Pancreas (tissue), 10 donors: ENCODE measurements at regions not wholly inside any gene's neighbourhood (a gene's known extent, or its start where the extent isn't known, plus 50 kb on each side); places are given as distances from the start of the nearest gene placed in this dataset.

Experiments
- ATAC-seq, 4 donors: fragments of 200-7000 bp; cut with Tn5 transposase; one replicate each; pipeline versions ENCODE4 v1.8.0 to v1.9.1; 2020; ENCODE audit warnings: mild to moderate bottlenecking in 4 of 4, moderate library complexity in 4 of 4
- DNase-seq, 6 donors: peaks; one replicate each; pipeline ENCODE4 v3.0.0-alpha.2; 2020
- FAIRE-seq: peaks from 2 replicates; lab custom pipeline; 2012; peaks lifted over from hg19 to GRCh38; lab: Jason Lieb, UNC
- H3K27ac ChIP-seq, 4 donors: fragments of 200-600 bp; sonication (generic); 1 replicate in 3 of 4; 2 replicates in 1 of 4; pipeline versions ENCODE4 v1.5.0 to v1.8.0; 2020
- H3K27me3 ChIP-seq, 4 donors: fragments of 200-600 bp; one replicate each; pipeline ENCODE4 v1.8.0; 2021
- H3K36me3 ChIP-seq, 3 donors: fragments of 200-600 bp; sonication (generic) in 1 of 3; one replicate each; pipeline versions ENCODE4 v1.5.0 to v1.8.0; 2020 to 2021
- H3K4me1 ChIP-seq, 3 donors: fragments of 200-600 bp; one replicate each; pipeline ENCODE4 v1.8.0; 2021
- H3K4me3 ChIP-seq, 4 donors: fragments of 200-600 bp; sonication (generic) in 2 of 4; one replicate each; pipeline versions ENCODE4 v1.5.0 to v1.8.0; 2020 to 2021
- H3K9me3 ChIP-seq, 4 donors: fragments of 200-600 bp; one replicate each; pipeline ENCODE4 v1.8.0; 2021
- CTCF ChIP-seq, 4 donors: fragments of 200-600 bp; sonication (generic) in 3 of 4; IDR thresholded peaks; one replicate each; pipeline versions ENCODE4 v1.5.0 to v1.8.0; 2021; ENCODE audit warnings: antibody characterized with exemption in 4 of 4
- WGBS, 2 donors: extraction: QIAGEN DNeasy Blood & Tissue Kit; methylation state at CpG; one replicate each; pipeline ENCODE4 v1.1.7; 2013; 5-methylcytosine and 5-hydroxymethylcytosine counted together
- intact Hi-C, 3 donors: fragments of 100-400 bp; cut with DNase I; formaldehyde crosslinking; loops; one replicate each; pipeline versions ENCODE4 v1.11.1 to v1.14.2; 2022
- donor health status: healthy with polysubstance abuse.
- donor health status: DM: no; HTN: no; CAD: no; lungs with moderate emphysema.
- donor health status: DM: no; HTN: no; CAD: no.
- donor health status: control.
- donor health status: control.
- donor health status: Bipolar disorder and iron deficiency.
- donor health status: DM: yes; HTN: yes; CAD: no.
- donor health status: DM: no; HTN: no; CAD: no.
- donor health status: DM: no; HTN: no; CAD: no.
- donor health status: DM: yes; HTN: yes; CAD: no.

- H3K9me3 ChIP-seq = no peaks in the 10 kb centered on the region
- no peak overlapping the region for H3K27ac ChIP-seq
- H3K4me3 ChIP-seq = no peak overlapping the region
- no peak for FAIRE-seq
- TF ChIP-seq CTCF (IDR thresholded peaks at IDR 0.05) = no peak
- no peak for DNase-seq
- no peaks in the 10 kb centered on the region for H3K27me3 ChIP-seq
- H3K36me3 ChIP-seq = no peaks in the 10 kb centered on the region
- 70 to 82% methylated on average over 11 of the region's 11 CpGs for WGBS, 2 donors
- intact Hi-C loops = no loop called here
- H3K4me1 ChIP-seq = no peaks in the 10 kb centered on the region
- no peak for ATAC-seq
Measured at GRCh38 chr15:25624504-25625177, 185.8 kb upstream of the UBE3A start.

- FAIRE-seq = no peak
- no peaks in the 10 kb centered on the region for H3K27me3 ChIP-seq
- H3K9me3 ChIP-seq = no peaks in the 10 kb centered on the region
- DNase-seq = no peak
- no peak overlapping the region for H3K4me3 ChIP-seq
- H3K27ac ChIP-seq = no peak overlapping the region
- WGBS, 2 donors = 47 to 48% methylated on average over 5 of the region's 5 CpGs
- H3K4me1 ChIP-seq = no peaks in the 10 kb centered on the region
- H3K36me3 ChIP-seq = no peaks in the 10 kb centered on the region
- TF ChIP-seq CTCF (IDR thresholded peaks at IDR 0.05) = no peak
- intact Hi-C loops = no loop called here
- ATAC-seq = no peak
Measured at GRCh38 chr15:25623708-25624107, 184.9 kb upstream of the UBE3A start.

- H3K4me3 ChIP-seq = no peak overlapping the region
- no peak for TF ChIP-seq CTCF (IDR thresholded peaks at IDR 0.05)
- no peaks in the 10 kb centered on the region for H3K9me3 ChIP-seq
- ATAC-seq (no peak), FAIRE-seq (no peak), DNase-seq (no peak)
- no peaks in the 10 kb centered on the region for H3K4me1 ChIP-seq
- H3K27me3 ChIP-seq = no peaks in the 10 kb centered on the region
- WGBS, 2 donors = 57 to 76% methylated on average over 4 of the region's 4 CpGs
- intact Hi-C loops = no loop called here
- H3K36me3 ChIP-seq = no peaks in the 10 kb centered on the region
- H3K27ac ChIP-seq = no peak overlapping the region
Measured at GRCh38 chr15:25620466-25620865, 181.6 kb upstream of the UBE3A start.

GRCh38 chr15:25619761-25620160 lies 180.9 kb upstream of the UBE3A start:
- Histone ChIP-seq H3K4me3 (no peak overlapping the region), H3K27ac (no peak overlapping the region), H3K36me3 (no peaks in the 10 kb centered on the region), H3K27me3 (no peaks in the 10 kb centered on the region), H3K9me3 (no peaks in the 10 kb centered on the region), H3K4me1 (no peaks in the 10 kb centered on the region)
- intact Hi-C loops = no loop called here
- WGBS, 2 donors = 65 to 73% methylated on average over 9 of the region's 9 CpGs
- no peak for TF ChIP-seq CTCF (IDR thresholded peaks at IDR 0.05)
- FAIRE-seq (no peak), DNase-seq (no peak), ATAC-seq (no peak)

GRCh38 chr15:25619076-25619475 lies 180.3 kb upstream of the UBE3A start:
- no peak for FAIRE-seq
- Histone ChIP-seq H3K36me3 (no peaks in the 10 kb centered on the region), H3K9me3 (no peaks in the 10 kb centered on the region), H3K27me3 (no peaks in the 10 kb centered on the region), H3K4me3 (no peak overlapping the region), H3K27ac (no peak overlapping the region), H3K4me1 (no peaks in the 10 kb centered on the region)
- intact Hi-C loops = no loop called here
- no peak for TF ChIP-seq CTCF (IDR thresholded peaks at IDR 0.05)
- WGBS, 2 donors = 55 to 68% methylated on average over 9 of the region's 9 CpGs
- no peak for DNase-seq
- no peak for ATAC-seq
